Uterus (tissue), 3 donors: ENCODE measurements at regions not wholly inside any gene's neighbourhood (a gene's known extent, or its start where the extent isn't known, plus 50 kb on each side); places are given as distances from the start of the nearest gene placed in this dataset.

ENCODE experiments used
- DNase-seq, 2 donors: peaks; one replicate each; pipeline ENCODE4 v3.0.0-alpha.2; 2019 to 2020
- H3K27ac ChIP-seq, 2 donors: fragments of 200-600 bp; sonication (generic); 1 replicate in 1 of 2; 2 replicates in 1 of 2; pipeline ENCODE4 v1.5.1; 2016 to 2018
- H3K27me3 ChIP-seq, 2 donors: fragments of 200-600 bp; sonication (generic); one replicate each; pipeline ENCODE4 v1.5.1; 2018 to 2019; ENCODE audit warnings: control low read depth in 1 of 2
- H3K36me3 ChIP-seq, 2 donors: fragments of 200-600 bp; sonication (generic); one replicate each; pipeline ENCODE4 v1.5.1; 2019; ENCODE audit warnings: control low read depth in 1 of 2
- H3K4me1 ChIP-seq, 2 donors: fragments of 200-600 bp; sonication (generic); one replicate each; pipeline ENCODE4 v1.5.1; 2018 to 2019; ENCODE audit warnings: control low read depth in 1 of 2
- H3K4me3 ChIP-seq, 2 donors: fragments of 200-600 bp; sonication (generic); 1 replicate in 1 of 2; 2 replicates in 1 of 2; pipeline ENCODE4 v1.5.1; 2018 to 2019; ENCODE audit warnings: mild to moderate bottlenecking in 1 of 2
- H3K9me3 ChIP-seq, 2 donors: fragments of 200-600 bp; sonication (generic); one replicate each; pipeline ENCODE4 v1.5.1; 2019; ENCODE audit warnings: control low read depth in 1 of 2
- POLR2A ChIP-seq, 2 donors: fragments of 450-650 bp; IDR thresholded peaks; one replicate each; pipeline ENCODE4 v1.6.1; 2016; ENCODE audit warnings: antibody characterized with exemption in 2 of 2, mild to moderate bottlenecking in 1 of 2, moderate library complexity in 1 of 2
- intact Hi-C: fragments of 100-400 bp; cut with DNase I; formaldehyde crosslinking; loops from one replicate; pipeline ENCODE4 v1.15.1; 2023; ENCODE audit warnings: low total_unique reads
- TF ChIP-seq, protein P1 (sequence below), 4 experiments: fragments of 200-600 bp in 2 of 4; fragments of 450-650 bp in 2 of 4; sonication (generic) in 2 of 4; IDR thresholded peaks; one replicate each; pipeline ENCODE4 v1.5.1; 2016 to 2019; ENCODE audit warnings: antibody characterized with exemption in 4 of 4, mild to moderate bottlenecking in 2 of 4, moderate library complexity in 1 of 4
- donor health status: DM: yes; HTN: yes; CAD: no.

GRCh38 chr6:140490081-140490480 lies 1115.6 kb upstream of the CITED2 start:
- TF ChIP-seq, protein P1, sequence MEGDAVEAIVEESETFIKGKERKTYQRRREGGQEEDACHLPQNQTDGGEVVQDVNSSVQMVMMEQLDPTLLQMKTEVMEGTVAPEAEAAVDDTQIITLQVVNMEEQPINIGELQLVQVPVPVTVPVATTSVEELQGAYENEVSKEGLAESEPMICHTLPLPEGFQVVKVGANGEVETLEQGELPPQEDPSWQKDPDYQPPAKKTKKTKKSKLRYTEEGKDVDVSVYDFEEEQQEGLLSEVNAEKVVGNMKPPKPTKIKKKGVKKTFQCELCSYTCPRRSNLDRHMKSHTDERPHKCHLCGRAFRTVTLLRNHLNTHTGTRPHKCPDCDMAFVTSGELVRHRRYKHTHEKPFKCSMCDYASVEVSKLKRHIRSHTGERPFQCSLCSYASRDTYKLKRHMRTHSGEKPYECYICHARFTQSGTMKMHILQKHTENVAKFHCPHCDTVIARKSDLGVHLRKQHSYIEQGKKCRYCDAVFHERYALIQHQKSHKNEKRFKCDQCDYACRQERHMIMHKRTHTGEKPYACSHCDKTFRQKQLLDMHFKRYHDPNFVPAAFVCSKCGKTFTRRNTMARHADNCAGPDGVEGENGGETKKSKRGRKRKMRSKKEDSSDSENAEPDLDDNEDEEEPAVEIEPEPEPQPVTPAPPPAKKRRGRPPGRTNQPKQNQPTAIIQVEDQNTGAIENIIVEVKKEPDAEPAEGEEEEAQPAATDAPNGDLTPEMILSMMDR (IDR thresholded peaks at IDR 0.05): no peak
- TF ChIP-seq POLR2A (IDR thresholded peaks at IDR 0.05): no peak
- Histone ChIP-seq H3K36me3 (no peaks in the 10 kb centered on the region), H3K9me3 (no peaks in the 10 kb centered on the region), H3K4me1 (peaks cover 0 to 6% of the 10 kb centered on the region in 2 donors), H3K27ac (no peak overlapping the region), H3K27me3 (no peaks in the 10 kb centered on the region), H3K4me3 (no peak overlapping the region)
- no peak for DNase-seq
- intact Hi-C loops: no loop called here

GRCh38 chr6:140487586-140487985 lies 1113.1 kb upstream of the CITED2 start:
- no peaks in the 10 kb centered on the region for H3K36me3 ChIP-seq
- no peaks in the 10 kb centered on the region for H3K9me3 ChIP-seq
- no peak for DNase-seq
- intact Hi-C loops: no loop called here
- TF ChIP-seq, protein P1 (IDR thresholded peaks at IDR 0.05): no peak
- TF ChIP-seq POLR2A (IDR thresholded peaks at IDR 0.05): no peak
- H3K27me3 ChIP-seq: no peaks in the 10 kb centered on the region
- no peak overlapping the region for H3K4me3 ChIP-seq
- peaks cover 0 to 6% of the 10 kb centered on the region in 2 donors for H3K4me1 ChIP-seq
- H3K27ac ChIP-seq: no peak overlapping the region

GRCh38 chr6:140486450-140487361 lies 1112.3 kb upstream of the CITED2 start:
- no peaks in the 10 kb centered on the region for H3K36me3 ChIP-seq
- no peak for TF ChIP-seq POLR2A (IDR thresholded peaks at IDR 0.05)
- TF ChIP-seq, protein P1 (IDR thresholded peaks at IDR 0.05): no peak
- peaks cover 0 to 6% of the 10 kb centered on the region in 2 donors for H3K4me1 ChIP-seq
- DNase-seq: no peak
- H3K4me3 ChIP-seq: no peak overlapping the region
- intact Hi-C loops: no loop called here
- H3K27ac ChIP-seq: peak overlapping the region; percentile 42 to 68
- no peaks in the 10 kb centered on the region for H3K9me3 ChIP-seq
- no peaks in the 10 kb centered on the region for H3K27me3 ChIP-seq

- DNase-seq: peak; percentile 47 to 56
- H3K4me3 ChIP-seq: no peak overlapping the region
- H3K27me3 ChIP-seq: no peaks in the 10 kb centered on the region
- TF ChIP-seq, protein P1 (IDR thresholded peaks at IDR 0.05): no peak
- no peak for TF ChIP-seq POLR2A (IDR thresholded peaks at IDR 0.05)
- H3K9me3 ChIP-seq: no peaks in the 10 kb centered on the region
- peaks cover 0 to 6% of the 10 kb centered on the region in 2 donors for H3K4me1 ChIP-seq
- H3K36me3 ChIP-seq: no peaks in the 10 kb centered on the region
- intact Hi-C loops: no loop called here
- peak overlapping the region; percentile 42 to 68 for H3K27ac ChIP-seq
These were observed 1111.4 kb upstream of the CITED2 start for GRCh38 chr6:140485740-140486449.

DNA sequence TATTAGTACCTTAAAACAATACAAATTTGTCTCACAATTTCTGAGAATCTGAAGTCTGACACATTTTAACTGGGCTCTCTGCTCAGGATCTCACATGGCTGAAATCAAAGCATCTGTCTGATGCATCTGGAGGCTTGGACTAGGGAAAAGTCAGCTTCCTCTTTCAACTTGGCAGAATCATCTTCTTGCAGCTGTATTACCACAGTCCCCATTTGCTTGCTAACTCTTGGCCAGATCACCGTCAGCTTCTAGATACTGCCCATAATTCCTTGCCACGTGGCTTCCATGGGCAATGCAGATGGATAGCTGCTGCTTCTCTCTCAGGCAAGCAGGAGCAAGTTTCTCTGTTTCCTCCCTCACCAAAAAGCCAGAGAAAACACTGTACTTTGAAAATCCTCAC lies 1106.4 kb upstream of the CITED2 start:
- DNase-seq: no peak
- Histone ChIP-seq H3K4me1 (peaks cover 0 to under 1% of the 10 kb centered on the region in 2 donors), H3K4me3 (no peak overlapping the region), H3K27ac (no peak overlapping the region), H3K36me3 (no peaks in the 10 kb centered on the region), H3K27me3 (no peaks in the 10 kb centered on the region), H3K9me3 (no peaks in the 10 kb centered on the region)
- intact Hi-C loops: no loop called here
- TF ChIP-seq, protein P1 (IDR thresholded peaks at IDR 0.05): no peak
- TF ChIP-seq POLR2A (IDR thresholded peaks at IDR 0.05): no peak
